Right renal cortex interstitium (tissue), 3 donors: ENCODE measurements at regions not wholly inside any gene's neighbourhood (a gene's known extent, or its start where the extent isn't known, plus 50 kb on each side); places are given as distances from the start of the nearest gene placed in this dataset.
"Not testable (repeated sequence)": the region's sequence is repeated elsewhere in the genome, so short reads cannot be mapped to it uniquely, and the experiment has no call there.

Experiments used
- DNase-seq, 3 donors: peaks; one replicate each; pipeline ENCODE4 v3.0.0-alpha.2; 2013; ENCODE audit warnings: low read depth in 3 of 3, low spot score in 2 of 3

- no peak for DNase-seq
Measured at GRCh38 chr6:3900744-3901336, 51.7 kb downstream of the FAM50B start.

- no peak for DNase-seq
Measured at GRCh38 chr6:3902871-3903648, 53.9 kb downstream of the FAM50B start.

DNA sequence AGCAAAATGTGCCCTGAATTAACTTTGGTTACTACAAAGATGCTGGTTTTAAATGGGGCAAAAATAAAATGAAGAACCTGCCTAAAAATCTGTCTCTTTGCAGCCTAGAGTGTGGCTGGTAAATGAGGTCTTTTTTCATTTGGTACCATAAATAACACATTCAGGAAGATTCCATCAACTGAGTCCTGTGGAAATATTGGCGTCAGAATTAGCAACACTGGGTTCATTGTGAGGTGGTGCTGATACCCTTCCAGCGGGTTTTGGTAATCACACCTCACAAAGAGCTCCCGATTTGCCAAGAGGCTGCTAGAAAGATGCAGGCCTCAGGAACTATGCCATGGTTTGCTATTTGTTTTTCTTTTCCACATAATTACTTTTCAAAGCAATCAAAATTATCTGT, 55.3 kb downstream of the FAM50B start:
- DNase-seq = no peak

- DNase-seq = no peak
Measured at GRCh38 chr6:3905945-3906845, 57.0 kb downstream of the FAM50B start.

DNA sequence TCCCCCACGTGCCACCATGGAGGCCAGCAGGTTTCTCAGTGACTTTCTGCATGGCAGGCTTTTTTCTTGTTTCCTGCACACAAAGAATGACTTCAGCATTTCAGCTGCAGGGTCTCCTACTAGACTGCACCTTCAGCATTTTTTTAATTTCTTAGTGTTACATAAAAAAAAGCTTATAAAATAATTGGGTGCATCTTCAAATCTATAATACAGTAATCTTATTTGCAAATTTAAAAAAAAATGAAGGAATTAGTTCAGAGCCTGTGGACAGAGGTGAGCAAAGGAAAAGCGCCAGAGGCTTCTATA, 57.6 kb downstream of the FAM50B start:
- no peak for DNase-seq

DNA sequence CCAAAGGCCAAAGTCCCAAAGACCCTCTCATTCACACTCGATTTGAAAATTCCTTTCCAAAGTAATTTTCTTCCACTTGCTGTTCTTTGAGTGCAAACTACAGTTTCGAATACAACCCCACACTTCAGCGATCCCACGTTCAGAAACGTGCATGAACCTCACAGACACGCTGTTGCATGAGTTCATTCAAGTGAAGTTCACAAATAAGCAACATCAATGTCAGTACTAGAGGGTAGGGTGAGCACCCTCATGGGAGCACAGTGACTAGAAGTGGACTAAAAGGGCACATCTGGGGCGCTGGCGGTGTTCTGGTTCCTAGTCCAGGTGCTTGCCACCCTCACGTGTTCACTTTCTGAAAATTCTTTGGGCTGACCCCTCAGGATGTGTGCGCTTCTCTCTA, 59.0 kb downstream of the FAM50B start:
- DNase-seq = no peak

DNA sequence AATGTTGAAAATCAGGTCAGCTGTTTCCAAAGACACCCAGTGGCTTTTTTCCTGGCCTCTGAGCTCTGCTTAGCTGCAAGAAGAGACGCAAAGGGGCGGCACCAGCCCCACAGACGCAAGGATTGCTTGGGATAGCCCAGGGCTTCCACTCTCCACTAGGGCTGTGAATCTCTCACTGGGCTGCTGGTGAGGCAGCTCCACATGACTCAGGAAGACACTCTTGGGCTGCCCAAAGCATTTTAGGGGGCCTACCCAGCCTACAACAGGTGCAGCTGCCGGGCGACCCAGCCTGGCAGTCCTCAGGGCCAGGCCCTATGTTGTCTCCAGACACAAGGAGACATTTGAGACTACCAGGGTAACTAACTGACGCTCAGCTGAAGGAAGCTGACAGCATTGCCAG, 59.8 kb downstream of the FAM50B start:
- no peak for DNase-seq

- DNase-seq = no peak
Measured at GRCh38 chr6:3910106-3910663, 61.0 kb downstream of the FAM50B start.

- DNase-seq = no peak
Measured at GRCh38 chr6:3911130-3911529, 62.0 kb downstream of the FAM50B start.

- peak in 1 of 3 donors; percentile 61 for DNase-seq
Measured at GRCh38 chr6:3911614-3912336, 62.6 kb downstream of the FAM50B start.

- no peak for DNase-seq
Measured at GRCh38 chr6:3912361-3913076, 63.3 kb downstream of the FAM50B start.

- no peak for DNase-seq
Measured at GRCh38 chr6:3913077-3913957, 64.1 kb downstream of the FAM50B start.

DNA sequence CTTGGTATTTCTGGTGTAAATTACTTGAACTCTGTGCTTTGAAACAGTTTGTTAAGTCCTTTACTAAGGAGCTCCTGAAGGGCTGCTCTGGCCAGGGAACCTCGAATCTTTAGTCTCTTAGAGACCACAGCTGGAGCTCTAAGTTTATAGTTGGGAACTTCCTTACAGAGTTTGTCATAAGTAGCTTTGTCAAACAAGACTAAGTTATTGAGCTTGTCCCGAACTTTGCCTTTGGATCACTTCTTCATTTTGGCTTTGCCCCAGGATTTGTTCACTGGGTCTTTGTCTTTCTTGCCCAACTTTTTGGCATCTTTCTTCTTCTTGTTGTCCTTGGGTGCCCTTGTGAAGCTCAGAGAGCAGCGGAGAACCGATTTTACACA, 64.8 kb downstream of the FAM50B start:
- no peak for DNase-seq

DNA sequence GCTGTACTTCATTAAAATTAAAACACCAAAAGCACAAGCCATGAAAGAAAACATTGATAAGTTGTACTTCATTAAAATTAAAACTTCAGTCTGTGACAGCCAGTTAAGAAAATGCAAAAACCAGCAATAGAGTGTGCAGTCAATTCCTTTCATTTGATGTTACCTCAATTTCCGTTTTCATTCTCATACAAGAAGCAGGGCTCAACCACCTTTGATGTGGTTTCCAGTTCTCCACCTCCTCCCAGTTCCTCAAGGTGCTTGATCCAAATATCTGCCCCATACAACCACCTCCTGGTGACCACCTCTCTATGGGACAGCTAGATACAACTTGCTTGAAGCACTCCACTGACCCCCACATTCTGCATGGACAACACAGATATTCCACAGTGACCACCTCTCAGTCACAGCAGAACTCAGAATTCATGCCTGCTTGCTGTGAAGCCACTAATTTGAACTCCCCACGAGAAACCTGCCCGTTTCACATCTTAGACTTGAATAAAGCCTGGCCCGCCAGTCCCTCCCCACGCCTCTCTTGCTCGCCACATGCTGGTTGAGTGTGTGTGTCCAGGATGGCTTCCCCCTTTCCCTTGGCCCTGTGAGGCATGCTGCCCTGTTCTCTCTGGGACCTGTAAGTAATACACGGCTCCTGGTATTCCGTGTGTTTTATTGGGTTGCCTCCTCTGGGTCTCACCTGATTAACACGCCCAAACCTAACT, 66.1 kb downstream of the FAM50B start:
- no peak for DNase-seq

DNA sequence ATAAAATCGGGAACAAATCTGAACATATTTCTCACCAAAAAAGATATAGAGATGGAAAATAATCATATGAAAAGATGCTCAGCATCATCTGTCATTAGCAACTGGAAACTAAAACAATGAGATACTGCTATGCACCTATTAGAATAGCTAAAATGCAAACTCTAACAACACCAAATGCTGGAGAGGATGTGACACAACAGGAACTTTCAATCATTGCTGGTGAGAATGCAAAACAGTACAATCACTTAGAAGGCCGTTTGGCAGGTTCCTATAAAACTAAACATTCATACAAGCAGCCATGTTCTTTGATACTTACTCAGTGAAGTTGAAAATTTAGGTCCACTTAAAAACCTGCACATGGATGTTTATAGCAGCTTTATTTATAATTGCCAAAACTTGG, 67.0 kb downstream of the FAM50B start:
- DNase-seq = no peak

DNA sequence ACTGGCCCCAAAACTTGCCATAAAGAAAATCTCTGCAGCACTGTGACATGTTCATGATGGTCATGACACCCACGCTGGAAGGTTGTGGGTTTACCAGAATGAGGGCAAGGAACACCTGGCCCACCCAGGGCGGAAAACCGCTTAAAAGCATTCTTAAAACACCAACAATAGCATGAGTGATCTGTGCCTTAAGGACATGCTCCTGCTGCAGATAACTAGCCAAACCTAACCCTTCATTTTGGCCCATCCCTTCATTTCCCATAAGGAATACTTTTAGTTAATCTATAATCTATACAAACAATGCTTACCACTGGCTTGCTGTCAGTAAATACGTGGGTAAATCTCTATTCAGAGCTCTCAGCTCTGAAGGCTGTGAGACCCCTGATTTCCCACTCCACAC, 67.6 kb downstream of the FAM50B start:
- not testable (repeated sequence) for DNase-seq

- DNase-seq = no peak
Measured at GRCh38 chr6:3918469-3918868, 69.3 kb downstream of the FAM50B start.

- DNase-seq = no peak
Measured at GRCh38 chr6:3919130-3919628, 70.0 kb downstream of the FAM50B start.
